Gastrocnemius medialis (tissue), 4 donors: ENCODE measurements at regions not wholly inside any gene's neighbourhood (a gene's known extent, or its start where the extent isn't known, plus 50 kb on each side); places are given as distances from the start of the nearest gene placed in this dataset.

Experiments used
- ATAC-seq, 2 donors: fragments of 150-250 bp; one replicate each; pipeline ENCODE4 v1.9.1; 2016
- DNase-seq, 2 donors: peaks; one replicate each; pipeline ENCODE4 v3.0.0-alpha.2; 2019
- H3K27ac ChIP-seq, 4 donors: fragments of 200-600 bp; sonication (generic); 1 replicate in 1 of 4; 2 replicates in 3 of 4; pipeline ENCODE4 v1.5.1; 2016 to 2018; ENCODE audit warnings: mild to moderate bottlenecking in 2 of 4, moderate library complexity in 1 of 4
- H3K27me3 ChIP-seq, 3 donors: fragments of 200-600 bp; sonication (generic) in 2 of 3; 1 replicate in 1 of 3; 2 replicates in 2 of 3; pipeline versions ENCODE4 v1.5.1 to v1.6.0; 2016 to 2019; ENCODE audit warnings: mild to moderate bottlenecking in 1 of 3, moderate library complexity in 1 of 3
- H3K36me3 ChIP-seq, 2 donors: fragments of 200-600 bp; sonication (generic) in 1 of 2; one replicate each; pipeline ENCODE4 v1.5.1; 2017 to 2018
- H3K4me1 ChIP-seq, 2 donors: fragments of 200-600 bp; sonication (generic) in 1 of 2; one replicate each; pipeline ENCODE4 v1.5.1; 2016 to 2017; ENCODE audit warnings: mild to moderate bottlenecking in 2 of 2
- H3K4me3 ChIP-seq, 4 donors: fragments of 200-600 bp; sonication (generic) in 3 of 4; 1 replicate in 1 of 4; 2 replicates in 3 of 4; pipeline ENCODE4 v1.5.1; 2016 to 2019; ENCODE audit warnings: mild to moderate bottlenecking in 2 of 4
- H3K9me3 ChIP-seq, 3 donors: fragments of 200-600 bp; sonication (generic) in 2 of 3; 1 replicate in 1 of 3; 2 replicates in 2 of 3; pipeline ENCODE4 v1.5.1; 2016 to 2019
- POLR2A ChIP-seq, 2 donors: fragments of 450-650 bp; IDR thresholded peaks; one replicate each; pipeline ENCODE4 v1.6.1; 2017; ENCODE audit warnings: antibody characterized with exemption in 2 of 2, mild to moderate bottlenecking in 2 of 2, moderate library complexity in 2 of 2
- in situ Hi-C, 4 donors: fragments of 200-750 bp; cut with MboI; loops; one replicate each; pipeline versions ENCODE4 v1.15.0 to v1.8.0; 2017; ENCODE audit warnings: low sequenced_read_pairs in 4 of 4
- intact Hi-C: fragments of 100-400 bp; cut with DNase I; formaldehyde crosslinking; loops from one replicate; pipeline ENCODE4 v1.15.1; 2023; ENCODE audit warnings: low total_unique reads
- TF ChIP-seq, protein P1 (sequence below), 5 experiments: fragments of 450-650 bp in 3 of 5; fragments of 200-600 bp in 2 of 5; sonication (generic) in 2 of 5; IDR thresholded peaks in 4 of 5; conservative IDR thresholded peaks in 1 of 5; 1 replicate in 4 of 5; 2 replicates in 1 of 5; pipeline ENCODE4 v1.5.1; 2016 to 2019; ENCODE audit warnings: antibody characterized with exemption in 5 of 5, mild to moderate bottlenecking in 3 of 5, moderate library complexity in 3 of 5

DNA sequence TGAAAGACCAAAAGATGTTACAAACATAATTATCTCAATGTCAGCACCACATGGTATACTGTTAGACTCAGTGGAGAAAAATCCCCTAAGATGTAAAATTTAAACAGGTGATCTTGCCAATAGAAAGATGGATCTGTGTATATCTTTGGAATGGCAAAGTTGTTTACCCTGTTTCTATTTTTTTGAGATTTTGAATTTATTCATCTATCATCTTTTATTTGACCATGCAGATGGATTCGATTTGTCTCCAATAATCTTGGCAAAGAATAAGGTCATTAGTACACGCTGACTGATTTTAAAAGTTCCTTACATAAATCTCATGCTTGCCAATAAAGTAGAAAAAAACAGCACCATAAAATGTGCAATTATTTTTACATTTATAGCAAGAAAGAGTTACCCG, 459.3 kb downstream of the MBD2 start:
- H3K27ac ChIP-seq, result no peak overlapping the region
- intact Hi-C loops, result loop anchor here (10.0 kb wide), 1 partner anchor 850 kb away; no protein-coding TSS in a partner anchor
- in situ Hi-C loops, result no loop called here

DNA sequence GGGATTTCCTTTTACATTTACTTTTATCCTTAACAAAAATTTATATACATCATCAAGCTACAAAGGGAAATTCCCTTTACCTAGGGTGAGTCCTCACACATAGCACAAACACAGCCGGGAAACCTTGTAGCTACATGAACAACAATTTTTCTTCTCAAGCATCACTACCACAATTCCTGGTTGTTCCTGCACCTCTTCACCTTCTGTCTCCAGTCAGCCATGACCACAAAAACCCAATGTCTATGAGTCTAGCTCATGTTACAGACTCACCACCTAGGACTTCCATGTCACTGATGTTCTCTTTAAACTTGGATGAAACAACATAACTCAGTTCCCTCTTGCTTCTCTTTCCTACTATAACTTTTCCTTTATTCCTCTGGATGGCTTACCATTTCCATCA, 460.4 kb downstream of the MBD2 start:
- no peak overlapping the region for H3K27ac ChIP-seq
- intact Hi-C loops, result loop anchor here (10.0 kb wide), 1 partner anchor 849 kb away; no protein-coding TSS in a partner anchor
- TF ChIP-seq, protein P1, sequence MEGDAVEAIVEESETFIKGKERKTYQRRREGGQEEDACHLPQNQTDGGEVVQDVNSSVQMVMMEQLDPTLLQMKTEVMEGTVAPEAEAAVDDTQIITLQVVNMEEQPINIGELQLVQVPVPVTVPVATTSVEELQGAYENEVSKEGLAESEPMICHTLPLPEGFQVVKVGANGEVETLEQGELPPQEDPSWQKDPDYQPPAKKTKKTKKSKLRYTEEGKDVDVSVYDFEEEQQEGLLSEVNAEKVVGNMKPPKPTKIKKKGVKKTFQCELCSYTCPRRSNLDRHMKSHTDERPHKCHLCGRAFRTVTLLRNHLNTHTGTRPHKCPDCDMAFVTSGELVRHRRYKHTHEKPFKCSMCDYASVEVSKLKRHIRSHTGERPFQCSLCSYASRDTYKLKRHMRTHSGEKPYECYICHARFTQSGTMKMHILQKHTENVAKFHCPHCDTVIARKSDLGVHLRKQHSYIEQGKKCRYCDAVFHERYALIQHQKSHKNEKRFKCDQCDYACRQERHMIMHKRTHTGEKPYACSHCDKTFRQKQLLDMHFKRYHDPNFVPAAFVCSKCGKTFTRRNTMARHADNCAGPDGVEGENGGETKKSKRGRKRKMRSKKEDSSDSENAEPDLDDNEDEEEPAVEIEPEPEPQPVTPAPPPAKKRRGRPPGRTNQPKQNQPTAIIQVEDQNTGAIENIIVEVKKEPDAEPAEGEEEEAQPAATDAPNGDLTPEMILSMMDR (IDR thresholded peaks at IDR 0.05 in 4 of 5, conservative IDR thresholded peaks at IDR 0.05 in 1 of 5), result no peak
- no peak for TF ChIP-seq POLR2A (IDR thresholded peaks at IDR 0.05)
- no peaks in the 10 kb centered on the region for H3K9me3 ChIP-seq
- no peaks in the 10 kb centered on the region for H3K27me3 ChIP-seq
- H3K4me3 ChIP-seq, result no peak overlapping the region
- no peaks in the 10 kb centered on the region for H3K36me3 ChIP-seq
- in situ Hi-C loops, result no loop called here
- DNase-seq (no peak), ATAC-seq (no peak)
- no peaks in the 10 kb centered on the region for H3K4me1 ChIP-seq

More for the DNA sequence above, 459.3 kb downstream of the MBD2 start:
- Histone ChIP-seq H3K27me3 (no peaks in the 10 kb centered on the region), H3K36me3 (no peaks in the 10 kb centered on the region), H3K4me3 (no peak overlapping the region), H3K4me1 (no peaks in the 10 kb centered on the region), H3K9me3 (no peaks in the 10 kb centered on the region)
- DNase-seq (no peak), ATAC-seq (no peak)
- no peak for TF ChIP-seq POLR2A (IDR thresholded peaks at IDR 0.05)
- TF ChIP-seq, protein P1 (IDR thresholded peaks at IDR 0.05 in 4 of 5, conservative IDR thresholded peaks at IDR 0.05 in 1 of 5), result no peak

DNA sequence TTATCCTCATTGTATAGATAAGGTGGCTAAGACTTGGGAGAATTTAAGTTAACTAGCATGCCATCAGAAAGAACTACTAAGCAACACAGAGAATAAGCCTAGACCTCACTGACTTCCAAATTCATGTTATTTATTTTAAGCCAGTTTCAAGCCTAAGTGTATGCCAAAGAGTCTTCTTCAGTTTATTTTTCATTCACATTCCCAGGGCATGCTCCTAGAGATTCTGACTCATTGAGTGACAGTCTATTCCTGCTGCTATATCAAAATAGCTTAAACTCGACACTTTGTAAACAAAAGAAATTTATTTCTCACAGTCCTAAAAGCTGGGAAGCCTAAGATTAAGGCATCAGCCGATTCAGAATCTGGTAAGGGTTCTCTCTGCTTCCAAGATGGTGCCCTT, 467.1 kb downstream of the MBD2 start:
- DNase-seq, result no peak
- no peaks in the 10 kb centered on the region for H3K9me3 ChIP-seq
- in situ Hi-C loops, result no loop called here
- H3K36me3 ChIP-seq, result no peaks in the 10 kb centered on the region
- H3K4me1 ChIP-seq, result no peaks in the 10 kb centered on the region
- intact Hi-C loops, result no loop called here
- H3K27ac ChIP-seq, result no peak overlapping the region
- TF ChIP-seq POLR2A (IDR thresholded peaks at IDR 0.05), result no peak
- TF ChIP-seq, protein P1 (IDR thresholded peaks at IDR 0.05 in 4 of 5, conservative IDR thresholded peaks at IDR 0.05 in 1 of 5), result no peak
- H3K4me3 ChIP-seq, result no peak overlapping the region
- no peaks in the 10 kb centered on the region for H3K27me3 ChIP-seq
- no peak for ATAC-seq

DNA sequence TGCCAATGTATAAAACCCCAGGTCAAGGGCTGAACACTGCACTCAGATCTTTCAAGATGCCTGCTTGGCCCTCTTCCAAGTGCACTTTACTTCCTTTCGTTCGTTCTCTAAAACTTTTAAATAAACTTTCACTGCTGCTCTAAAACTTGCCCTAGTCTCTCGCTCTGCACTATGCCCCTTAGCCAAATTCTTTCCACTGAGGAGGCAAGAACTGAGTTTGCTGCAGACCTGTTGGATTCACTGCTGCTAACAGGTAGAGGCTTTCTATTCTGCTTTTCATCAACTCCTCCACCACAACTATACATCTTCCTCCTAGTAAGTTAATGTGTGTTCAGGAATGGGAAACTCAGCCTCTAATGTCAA, 467.9 kb downstream of the MBD2 start:
- no peaks in the 10 kb centered on the region for H3K36me3 ChIP-seq
- no peak overlapping the region for H3K27ac ChIP-seq
- in situ Hi-C loops (no loop called here), intact Hi-C loops (no loop called here)
- TF ChIP-seq, protein P1 (IDR thresholded peaks at IDR 0.05 in 4 of 5, conservative IDR thresholded peaks at IDR 0.05 in 1 of 5), result no peak
- TF ChIP-seq POLR2A (IDR thresholded peaks at IDR 0.05), result no peak
- no peak for DNase-seq
- H3K4me3 ChIP-seq, result no peak overlapping the region
- H3K4me1 ChIP-seq, result no peaks in the 10 kb centered on the region
- H3K9me3 ChIP-seq, result no peaks in the 10 kb centered on the region
- no peak for ATAC-seq
- H3K27me3 ChIP-seq, result no peaks in the 10 kb centered on the region

DNA sequence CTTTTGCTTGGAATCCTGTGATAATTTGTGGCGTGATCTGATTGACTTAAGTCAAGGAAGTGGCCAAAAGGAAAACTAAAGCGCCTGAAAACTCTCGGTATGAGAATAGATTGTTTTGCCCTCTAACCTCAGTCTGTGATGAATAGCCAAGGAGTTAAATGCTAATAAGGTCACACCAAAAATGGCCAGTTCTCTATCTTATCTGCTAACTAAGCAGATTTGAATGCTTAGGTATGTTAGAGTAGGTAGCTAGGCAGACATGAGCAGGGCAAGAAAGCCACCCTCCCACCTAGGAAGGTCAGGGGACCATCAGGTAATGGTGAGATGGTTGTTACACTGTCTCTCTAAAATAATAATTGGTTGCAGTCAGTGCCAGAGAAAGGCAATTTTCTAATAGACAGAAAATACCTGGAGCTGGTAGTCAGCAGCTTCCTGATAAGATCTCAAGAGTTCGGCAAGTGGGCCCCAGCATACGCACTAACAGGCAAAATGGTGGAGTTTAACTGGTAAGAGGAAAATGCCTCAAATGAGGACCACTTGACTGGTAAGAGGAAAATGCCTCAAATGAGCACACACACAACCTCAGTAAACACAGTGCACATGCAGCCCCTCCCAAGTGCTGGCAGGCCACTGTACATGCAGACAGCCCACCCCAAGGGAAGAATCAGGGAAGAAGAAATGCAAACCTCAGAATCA, 468.4 kb downstream of the MBD2 start:
- DNase-seq, result no peak
- Histone ChIP-seq H3K4me1 (no peaks in the 10 kb centered on the region), H3K4me3 (no peak overlapping the region), H3K27ac (no peak overlapping the region), H3K27me3 (no peaks in the 10 kb centered on the region), H3K36me3 (no peaks in the 10 kb centered on the region), H3K9me3 (no peaks in the 10 kb centered on the region)
- in situ Hi-C loops, result no loop called here
- ATAC-seq, result no peak
- TF ChIP-seq, protein P1 (IDR thresholded peaks at IDR 0.05 in 4 of 5, conservative IDR thresholded peaks at IDR 0.05 in 1 of 5), result no peak
- no peak for TF ChIP-seq POLR2A (IDR thresholded peaks at IDR 0.05)
- intact Hi-C loops, result no loop called here
